H1 (cell line): ENCODE measurements at regions not wholly inside any gene's neighbourhood (a gene's known extent, or its start where the extent isn't known, plus 50 kb on each side); places are given as distances from the start of the nearest gene placed in this dataset.

Source experiments
- CTCF ChIA-PET: fragments of 300-600 bp; sonication (Branson Sonifier 250); formaldehyde crosslinking; loops from one replicate; lab custom pipeline; 2021; ENCODE audit not compliant: partially characterized antibody; lab: Charles Lee
- POLR2A ChIA-PET: fragments of 300-600 bp; sonication (Branson Sonifier 250); formaldehyde crosslinking; loops from one replicate; lab custom pipeline; 2021; ENCODE audit warnings: inconsistent platforms; ENCODE audit not compliant: partially characterized antibody; lab: Charles Lee
- DNase-seq, 2 experiments: peaks; one replicate each; pipeline versions ENCODE4 v3.0.0 to v3.0.0-alpha.2; 2010 to 2022; ENCODE audit warnings: low spot score in 2 of 2, low read depth in 1 of 2, mixed read lengths in 1 of 2
- FAIRE-seq: peaks from 2 replicates; lab custom pipeline; 2011; peaks lifted over from hg19 to GRCh38; lab: Jason Lieb, UNC
- H2AFZ ChIP-seq: 2 replicates; pipeline ENCODE4 v1.8.1; 2012; ENCODE audit warnings: low read length, inconsistent platforms
- H2AK5ac ChIP-seq: 2 replicates; pipeline ENCODE4 v1.6.1; 2013; ENCODE audit warnings: low read depth, low read length
- H2BK120ac ChIP-seq: replicated peaks from 2 replicates; pipeline ENCODE3; 2013; ENCODE audit warnings: low read depth, low read length, inconsistent platforms
- H2BK12ac ChIP-seq: 2 replicates; pipeline ENCODE4 v1.6.1; 2013; ENCODE audit warnings: low read depth, low read length
- H2BK15ac ChIP-seq: 2 replicates; pipeline ENCODE4 v1.6.1; 2013; ENCODE audit warnings: low read length
- H2BK20ac ChIP-seq: 2 replicates; pipeline ENCODE4 v1.6.1; 2013; ENCODE audit warnings: low read length
- H2BK5ac ChIP-seq: 2 replicates; pipeline ENCODE4 v1.6.1; 2013; ENCODE audit warnings: low read depth, low read length
- H3K14ac ChIP-seq: 2 replicates; pipeline ENCODE4 v1.6.1; 2013; ENCODE audit warnings: inconsistent platforms; ENCODE audit not compliant: insufficient read length
- H3K18ac ChIP-seq: 2 replicates; pipeline ENCODE4 v1.6.1; 2013; ENCODE audit warnings: low read length; ENCODE audit errors: extremely low read depth
- H3K23ac ChIP-seq: 2 replicates; pipeline ENCODE4 v1.6.1; 2013; ENCODE audit warnings: inconsistent platforms; ENCODE audit not compliant: insufficient read length
- H3K23me2 ChIP-seq: 2 replicates; pipeline ENCODE4 v1.6.1; 2013; ENCODE audit warnings: low read depth, low read length
- H3K27ac ChIP-seq: 2 replicates; pipeline ENCODE4 v1.6.1; 2011; ENCODE audit warnings: low read depth, low read length, inconsistent platforms
- H3K27me3 ChIP-seq, 4 experiments: replicated peaks in 1 of 4; 1 replicate in 1 of 4; 2 replicates in 3 of 4; pipeline versions ENCODE4 v1.6.1 to v1.8.1; 2011 to 2013; ENCODE audit warnings: low read length in 3 of 4, mild to moderate bottlenecking in 3 of 4, inconsistent platforms in 2 of 4, mixed read lengths in 2 of 4, moderate library complexity in 1 of 4; ENCODE audit not compliant: control insufficient read depth in 3 of 4, insufficient read depth in 3 of 4; ENCODE audit errors: extremely low read depth in 1 of 4
- H3K36me3 ChIP-seq, 4 experiments: 2 replicates each; pipeline versions ENCODE4 v1.6.1 to v1.8.1; 2011 to 2013; ENCODE audit warnings: mild to moderate bottlenecking in 4 of 4, low read length in 3 of 4, moderate library complexity in 2 of 4, control low read depth in 1 of 4, inconsistent platforms in 1 of 4; ENCODE audit not compliant: insufficient read depth in 4 of 4, control insufficient read depth in 2 of 4
- H3K4ac ChIP-seq: replicated peaks from 2 replicates; pipeline ENCODE3; 2013; ENCODE audit warnings: low read length, low read depth, mixed read lengths, inconsistent platforms; ENCODE audit not compliant: insufficient read length
- H3K4me1 ChIP-seq, 4 experiments: replicated peaks in 1 of 4; 1 replicate in 1 of 4; 2 replicates in 3 of 4; pipeline versions ENCODE4 v1.6.1 to v1.8.1; 2011 to 2013; ENCODE audit warnings: low read length in 3 of 4, inconsistent platforms in 2 of 4, mixed read lengths in 1 of 4; ENCODE audit not compliant: insufficient read depth in 4 of 4, control insufficient read depth in 3 of 4
- H3K4me2 ChIP-seq, 2 experiments: 2 replicates each; pipeline versions ENCODE4 v1.6.1 to v1.8.1; 2011 to 2013; ENCODE audit warnings: low read depth in 2 of 2, low read length in 2 of 2, control low read depth in 1 of 2, inconsistent platforms in 1 of 2, mild to moderate bottlenecking in 1 of 2; ENCODE audit not compliant: insufficient read depth in 1 of 2
- H3K4me3 ChIP-seq, 4 experiments: fragments of 200-600, 300-600 bp in 1 of 4; sonication (generic), shearing (Covaris generic), sonication (Bioruptor Twin) in 1 of 4; 2 replicates each; pipeline versions ENCODE4 v1.5.1 to v1.8.1; 2011 to 2016; ENCODE audit warnings: low read length in 4 of 4, low read depth in 3 of 4, control low read depth in 2 of 4, inconsistent platforms in 2 of 4, mild to moderate bottlenecking in 2 of 4, mixed read lengths in 1 of 4, moderate library complexity in 1 of 4; ENCODE audit not compliant: insufficient read depth in 2 of 4; ENCODE audit errors: extremely low read depth in 1 of 4
- H3K56ac ChIP-seq: replicated peaks from 2 replicates; pipeline ENCODE3; 2013; ENCODE audit warnings: low read depth, mild to moderate bottlenecking, mixed read lengths, low read length, inconsistent platforms; ENCODE audit not compliant: insufficient read length
- H3K79me1 ChIP-seq: 2 replicates; pipeline ENCODE4 v1.6.1; 2013; ENCODE audit warnings: low read depth, low read length, control low read depth
- H3K79me2 ChIP-seq, 2 experiments: 2 replicates each; pipeline versions ENCODE4 v1.6.1 to v1.8.1; 2012 to 2013; ENCODE audit warnings: low read length in 2 of 2, mild to moderate bottlenecking in 2 of 2, inconsistent platforms in 1 of 2; ENCODE audit not compliant: insufficient read depth in 2 of 2, control insufficient read depth in 1 of 2
- H3K9ac ChIP-seq, 4 experiments: replicated peaks in 1 of 4; 1 replicate in 1 of 4; 2 replicates in 3 of 4; pipeline versions ENCODE4 v1.6.1 to v1.8.1; 2011 to 2013; ENCODE audit warnings: low read depth in 3 of 4, low read length in 3 of 4, control low read depth in 2 of 4, mild to moderate bottlenecking in 2 of 4, moderate library complexity in 2 of 4, inconsistent platforms in 1 of 4; ENCODE audit errors: extremely low read depth in 1 of 4
- H3K9me3 ChIP-seq, 2 experiments: 2 replicates each; pipeline versions ENCODE4 v1.6.1 to v1.8.1; 2012 to 2013; ENCODE audit warnings: mild to moderate bottlenecking in 2 of 2, moderate library complexity in 2 of 2, control low read depth in 1 of 2, inconsistent platforms in 1 of 2, low read depth in 1 of 2, low read length in 1 of 2, mixed read lengths in 1 of 2; ENCODE audit not compliant: insufficient read depth in 2 of 2
- H4K20me1 ChIP-seq, 2 experiments: replicated peaks in 1 of 2; 2 replicates each; pipeline versions ENCODE3 to v1.8.1; 2011 to 2013; ENCODE audit warnings: inconsistent platforms in 2 of 2, low read length in 2 of 2, mild to moderate bottlenecking in 1 of 2; ENCODE audit not compliant: insufficient read depth in 2 of 2, control insufficient read depth in 1 of 2
- H4K5ac ChIP-seq: 2 replicates; pipeline ENCODE4 v1.6.1; 2013; ENCODE audit warnings: low read length, low read depth, mixed read lengths, inconsistent platforms; ENCODE audit not compliant: insufficient read length
- H4K8ac ChIP-seq: 2 replicates; pipeline ENCODE4 v1.8.0; 2013; ENCODE audit warnings: mild to moderate bottlenecking, moderate library complexity, low read length, inconsistent platforms; ENCODE audit not compliant: insufficient read depth; ENCODE audit errors: extremely low read depth
- H4K91ac ChIP-seq: replicated peaks from 2 replicates; pipeline ENCODE3; 2013; ENCODE audit warnings: low read length, mixed read lengths, inconsistent platforms; ENCODE audit not compliant: insufficient read length
- ASH2L ChIP-seq: fragments of 200-600, 300-600 bp; sonication (generic); IDR thresholded peaks from one replicate; pipeline ENCODE4 v1.7.1; 2017; ENCODE audit warnings: low read length
- BCL11A ChIP-seq, 2 experiments: IDR thresholded peaks; one replicate each; pipeline ENCODE4 v1.6.1; 2011; ENCODE audit warnings: low read depth in 2 of 2, low read length in 2 of 2, mild to moderate bottlenecking in 2 of 2
- CHD1 ChIP-seq: IDR thresholded peaks from 2 replicates; pipeline ENCODE4 v1.6.1; 2012; ENCODE audit warnings: low read depth, low read length, improper control_type of control experiment
- EGR1 ChIP-seq: IDR thresholded peaks from 2 replicates; pipeline ENCODE4 v1.6.1; 2011; ENCODE audit warnings: low read depth, low read length, borderline replicate concordance
- HDAC6 ChIP-seq: IDR thresholded peaks from one replicate; pipeline ENCODE4 v1.7.1; 2012; ENCODE audit warnings: low read depth, mild to moderate bottlenecking, inconsistent platforms, low read length, moderate library complexity
- NANOG ChIP-seq: IDR thresholded peaks from 2 replicates; pipeline ENCODE4 v1.6.1; 2011; ENCODE audit warnings: low read length, low read depth, mild to moderate bottlenecking, inconsistent platforms; ENCODE audit not compliant: insufficient read depth, poor library complexity, severe bottlenecking
- RXRA ChIP-seq: IDR thresholded peaks from 2 replicates; pipeline ENCODE4 v1.6.1; 2011; ENCODE audit warnings: low read depth, mild to moderate bottlenecking, low read length, moderate library complexity; ENCODE audit not compliant: insufficient read depth
- SAP30 ChIP-seq: fragments of 300-600 bp; sonication (generic); IDR thresholded peaks from 2 replicates; pipeline ENCODE4 v1.7.1; 2012; ENCODE audit warnings: low read length, moderate library complexity, mild to moderate bottlenecking, inconsistent platforms; ENCODE audit not compliant: insufficient read depth, insufficient replicate concordance
- WGBS, 2 experiments: shearing (Covaris generic) in 1 of 2; methylation state at CpG; one replicate each; pipeline versions ENCODE4 v1.1.6 to v1.1.7; 2013 to 2015; ENCODE audit warnings: low lambda C conversion rate in 2 of 2, mixed read lengths in 2 of 2, inconsistent platforms in 1 of 2, low coverage in 1 of 2, missing lambda C conversion rate in 1 of 2; ENCODE audit not compliant: insufficient replicate concordance in 2 of 2, insufficient coverage in 1 of 2, insufficient read length in 1 of 2; ENCODE audit errors: extremely low coverage in 1 of 2, missing lambda C conversion rate in 1 of 2; 5-methylcytosine and 5-hydroxymethylcytosine counted together
- TF ChIP-seq, protein P1 (sequence below): IDR thresholded peaks from 2 replicates; pipeline ENCODE4 v1.6.1; 2012; ENCODE audit warnings: inconsistent platforms

DNA sequence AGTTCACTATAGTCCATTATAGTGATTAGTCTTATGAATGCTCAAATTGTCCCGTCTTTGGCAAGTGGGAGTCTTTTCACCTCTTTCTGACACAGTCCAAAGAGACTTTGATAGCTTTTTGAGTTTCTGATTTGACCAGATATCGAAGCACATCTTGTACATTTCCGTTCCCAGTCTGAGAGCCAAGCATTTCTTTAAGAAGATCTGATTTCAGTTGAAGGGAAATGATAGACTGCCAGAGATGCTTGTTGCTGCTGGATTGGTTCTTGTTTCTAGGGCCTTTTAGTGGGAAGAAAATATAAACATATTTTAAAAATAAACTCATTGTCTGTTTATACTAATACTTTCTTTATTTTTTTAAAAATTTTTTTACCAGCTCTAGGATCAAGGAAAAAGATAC, 54.1 kb upstream of the IER3 start:
- Histone ChIP-seq H3K4ac (no peak overlapping the region), H4K91ac (no peak overlapping the region), H2AK5ac (no peak overlapping the region), H4K8ac (no peak overlapping the region), H3K79me1 (no peaks in the 10 kb centered on the region), H3K27me3 (no peaks in the 10 kb centered on the region), H3K23ac (no peak overlapping the region), H3K79me2 (no peaks in the 10 kb centered on the region), H2BK20ac (no peak overlapping the region), H3K4me1 (no peaks in the 10 kb centered on the region), H3K9me3 (no peaks in the 10 kb centered on the region), H2BK5ac (no peak overlapping the region), H2AFZ (no peak overlapping the region), H3K27ac (no peak overlapping the region), H3K23me2 (no peaks in the 10 kb centered on the region), H4K5ac (no peak overlapping the region), H3K4me3 (no peak overlapping the region), H3K14ac (no peak overlapping the region), H3K9ac (no peak overlapping the region), H2BK120ac (no peak overlapping the region), H3K18ac (no peak overlapping the region), H3K36me3 (no peaks in the 10 kb centered on the region), H4K20me1 (no peaks in the 10 kb centered on the region), H2BK15ac (no peak overlapping the region), H3K4me2 (no peak overlapping the region), H2BK12ac (no peak overlapping the region), H3K56ac (no peak overlapping the region)
- no peak for DNase-seq
- TF ChIP-seq NANOG (no peak), RXRA (no peak), ASH2L (no peak), SAP30 (no peak), EGR1 (no peak), CHD1 (no peak), HDAC6 (no peak), BCL11A (IDR thresholded peaks at IDR 0.05; ENCODE audit: low read depth in 2 of 2, low read length in 2 of 2) (no peak)
- TF ChIP-seq, protein P1, sequence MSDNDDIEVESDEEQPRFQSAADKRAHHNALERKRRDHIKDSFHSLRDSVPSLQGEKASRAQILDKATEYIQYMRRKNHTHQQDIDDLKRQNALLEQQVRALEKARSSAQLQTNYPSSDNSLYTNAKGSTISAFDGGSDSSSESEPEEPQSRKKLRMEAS = no peak
- ChIA-PET CTCF (no interaction called here), POLR2A (no interaction called here)
- FAIRE-seq = no peak
- WGBS, 2 experiments = 79% methylated on average over 3 of the region's 3 CpGs; no CpG with 5 or more reads in 1 of the 2 experiments
